Activated naive CD4-positive, alpha-beta T cell treated with anti-CD3 and anti-CD28 coated beads, Interleukin-2, amount 50 U/mL, for 24 hours (primary cell): ENCODE measurements at regions not wholly inside any gene's neighbourhood (a gene's known extent, or its start where the extent isn't known, plus 50 kb on each side); places are given as distances from the start of the nearest gene placed in this dataset.
A peak's percentile ranks its signal among the peaks of the same experiment; 100 is the strongest.

Source experiments
- H3K27ac Mint-ChIP-seq: one replicate; pipeline ENCODE4 v1.8.0; 2021; ENCODE audit warnings: mild to moderate bottlenecking, mixed read lengths
- H3K27me3 Mint-ChIP-seq: one replicate; pipeline ENCODE4 v1.8.0; 2021; ENCODE audit warnings: mixed read lengths
- H3K36me3 Mint-ChIP-seq: one replicate; pipeline ENCODE4 v1.8.0; 2021; ENCODE audit warnings: mixed read lengths
- H3K4me1 Mint-ChIP-seq: one replicate; pipeline ENCODE4 v1.8.0; 2021; ENCODE audit warnings: mixed read lengths
- H3K4me3 Mint-ChIP-seq: one replicate; pipeline ENCODE4 v1.8.0; 2021; ENCODE audit warnings: mild to moderate bottlenecking, mixed read lengths
- H3K9me3 Mint-ChIP-seq: one replicate; pipeline ENCODE4 v1.8.0; 2021; ENCODE audit warnings: mixed read lengths

DNA sequence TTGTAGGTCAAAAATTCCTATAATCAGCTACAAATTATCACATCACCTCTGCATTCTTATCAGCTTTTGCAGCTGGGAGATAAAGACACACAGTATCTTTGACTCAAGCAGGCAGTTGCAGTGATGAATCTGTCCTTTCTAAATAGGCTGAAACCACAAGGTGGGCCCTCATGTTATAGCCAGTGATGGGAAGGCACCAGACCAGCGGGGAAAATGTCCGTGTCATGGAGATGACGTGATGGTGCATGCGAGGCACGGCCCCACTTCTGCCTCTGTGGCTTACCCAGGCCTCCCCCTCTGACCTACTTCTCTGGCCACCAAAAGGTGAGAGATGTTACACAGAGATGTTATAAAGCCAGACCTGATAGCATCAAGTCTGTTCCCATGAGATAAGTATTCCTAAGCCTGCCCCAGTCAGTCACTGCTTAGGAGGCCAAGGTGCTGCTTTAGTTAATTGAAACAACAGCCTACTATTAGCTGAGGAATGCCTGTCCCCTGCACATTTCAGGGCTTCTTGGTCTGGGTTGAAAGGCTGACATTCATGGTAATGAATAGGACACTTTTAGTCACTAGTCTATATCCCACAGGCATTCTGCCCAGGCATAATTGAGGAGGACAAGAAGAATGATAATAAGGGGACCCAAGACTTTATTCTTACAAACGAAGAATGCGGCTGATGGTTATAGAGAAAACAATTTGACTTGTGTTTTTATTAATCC lies 327.9 kb downstream of the LPIN1 start:
- Mint-ChIP-seq H3K4me1 (peaks cover 14% of the 10 kb centered on the region), H3K9me3 (no peaks in the 10 kb centered on the region), H3K36me3 (no peaks in the 10 kb centered on the region), H3K4me3 (no peak overlapping the region), H3K27me3 (no peaks in the 10 kb centered on the region), H3K27ac (no peak overlapping the region)

GRCh38 chr2:12074845-12075217 lies 328.4 kb downstream of the LPIN1 start:
- H3K36me3 Mint-ChIP-seq: no peaks in the 10 kb centered on the region
- no peak overlapping the region for H3K4me3 Mint-ChIP-seq
- no peaks in the 10 kb centered on the region for H3K9me3 Mint-ChIP-seq
- no peaks in the 10 kb centered on the region for H3K27me3 Mint-ChIP-seq
- peaks cover 14% of the 10 kb centered on the region for H3K4me1 Mint-ChIP-seq
- H3K27ac Mint-ChIP-seq: no peak overlapping the region

GRCh38 chr2:12075603-12076002 lies 329.2 kb downstream of the LPIN1 start:
- no peaks in the 10 kb centered on the region for H3K9me3 Mint-ChIP-seq
- peaks cover 10% of the 10 kb centered on the region for H3K4me1 Mint-ChIP-seq
- no peaks in the 10 kb centered on the region for H3K27me3 Mint-ChIP-seq
- no peaks in the 10 kb centered on the region for H3K36me3 Mint-ChIP-seq
- H3K27ac Mint-ChIP-seq: no peak overlapping the region
- no peak overlapping the region for H3K4me3 Mint-ChIP-seq

DNA sequence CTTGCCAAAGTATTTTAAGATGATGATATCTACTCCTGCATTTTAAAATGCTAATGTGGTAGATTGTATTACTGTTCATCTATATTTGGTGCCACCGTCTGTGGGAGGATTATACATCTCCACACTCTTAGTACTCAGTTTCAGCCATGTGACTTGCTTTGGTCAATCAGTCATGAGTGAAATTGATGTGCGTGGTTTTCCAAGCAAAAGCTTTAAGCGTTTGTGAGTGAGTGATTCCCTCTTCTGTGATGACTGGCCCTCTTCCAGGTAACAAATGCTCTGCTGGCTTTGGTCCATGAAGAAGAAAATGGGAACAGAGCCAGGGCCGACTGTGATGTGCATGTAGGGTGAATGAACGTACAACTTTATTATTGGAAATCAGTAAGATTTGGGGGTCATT lies 330.4 kb downstream of the LPIN1 start:
- no peaks in the 10 kb centered on the region for H3K36me3 Mint-ChIP-seq
- H3K4me3 Mint-ChIP-seq: no peak overlapping the region
- H3K4me1 Mint-ChIP-seq: peaks cover 21% of the 10 kb centered on the region
- no peak overlapping the region for H3K27ac Mint-ChIP-seq
- no peaks in the 10 kb centered on the region for H3K9me3 Mint-ChIP-seq
- no peaks in the 10 kb centered on the region for H3K27me3 Mint-ChIP-seq

DNA sequence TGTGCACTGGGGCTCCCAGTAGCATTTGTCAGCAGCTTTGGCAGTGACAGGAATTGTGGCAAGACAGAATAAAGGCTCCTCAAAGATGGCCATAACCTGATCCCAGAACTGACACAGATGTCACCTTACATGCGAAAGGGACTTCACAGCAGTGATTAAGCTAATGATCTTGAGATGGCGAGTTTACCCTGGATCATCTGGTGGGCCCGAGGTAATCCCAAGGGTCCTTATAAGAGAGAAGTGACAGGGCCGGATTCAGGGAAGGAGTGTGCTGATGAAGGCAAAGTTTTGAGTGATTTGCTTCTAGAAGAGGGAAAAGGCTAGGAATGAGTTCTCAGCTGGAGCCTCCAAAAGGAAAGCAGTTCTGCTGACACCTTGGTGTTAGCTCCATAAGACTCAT lies 333.9 kb downstream of the LPIN1 start:
- Mint-ChIP-seq H3K4me1 (peaks cover 39% of the 10 kb centered on the region), H3K9me3 (no peaks in the 10 kb centered on the region), H3K36me3 (no peaks in the 10 kb centered on the region), H3K27ac (peak overlapping the region; percentile 53), H3K4me3 (no peak overlapping the region), H3K27me3 (no peaks in the 10 kb centered on the region)

DNA sequence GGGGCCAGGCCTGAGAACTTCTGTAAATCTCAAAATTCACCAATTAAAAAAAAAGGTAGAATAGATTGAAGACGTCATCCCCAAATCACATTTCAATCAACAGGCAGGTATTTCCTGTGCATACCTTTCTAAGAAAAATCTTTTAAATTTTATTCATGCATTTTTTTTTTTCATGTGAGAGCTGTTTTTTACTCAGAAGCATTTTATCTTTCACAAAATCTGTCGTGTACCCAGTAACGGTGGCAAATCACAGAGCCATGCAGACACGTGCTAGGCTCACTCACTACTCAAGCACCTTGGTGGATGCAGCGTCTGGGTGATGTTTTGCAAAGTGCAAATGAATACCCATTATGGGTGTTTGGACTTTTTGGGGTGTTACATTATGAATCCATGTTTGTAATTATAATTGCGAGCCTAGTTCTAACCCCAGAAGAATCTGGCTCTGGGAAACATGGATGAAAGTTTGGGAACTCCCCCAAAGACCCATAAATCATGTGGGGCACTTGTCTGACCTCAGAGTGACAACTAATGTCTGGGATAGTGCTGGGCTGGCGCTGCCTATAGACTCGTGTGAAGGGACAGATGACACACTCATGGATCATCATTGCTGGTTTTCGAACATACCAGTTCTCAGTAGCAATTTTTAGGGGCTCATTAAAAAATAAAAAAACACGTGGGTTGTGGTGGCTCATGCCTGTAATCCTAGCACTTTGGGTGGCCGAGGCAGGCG lies 335.2 kb downstream of the LPIN1 start:
- Mint-ChIP-seq H3K4me1 (peaks cover 39% of the 10 kb centered on the region), H3K9me3 (no peaks in the 10 kb centered on the region), H3K36me3 (no peaks in the 10 kb centered on the region), H3K4me3 (no peak overlapping the region), H3K27ac (no peak overlapping the region), H3K27me3 (no peaks in the 10 kb centered on the region)

DNA sequence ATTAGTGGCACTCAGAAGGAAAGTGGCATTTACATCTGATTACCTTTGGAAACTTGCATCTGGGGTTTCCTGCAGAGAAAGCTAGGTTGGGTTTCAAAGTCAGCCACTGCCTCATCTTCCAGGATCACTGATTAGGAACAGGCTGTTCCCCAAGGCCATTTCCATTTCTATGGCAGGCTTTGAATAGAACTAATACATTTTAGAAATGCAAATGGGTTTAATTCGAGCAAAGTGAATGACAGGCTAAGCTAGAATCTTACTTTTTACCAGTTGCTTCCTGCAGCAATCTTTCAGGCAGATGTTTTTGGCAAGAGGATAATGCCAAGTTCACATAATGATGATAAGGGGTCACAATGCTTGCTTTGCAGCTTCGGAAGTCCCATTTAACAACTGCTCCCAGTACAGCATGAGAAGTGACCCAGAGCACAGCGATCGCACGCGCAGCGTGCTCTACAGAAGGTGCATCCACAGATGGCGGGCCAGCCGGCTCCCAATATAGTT lies 336.7 kb downstream of the LPIN1 start:
- no peaks in the 10 kb centered on the region for H3K27me3 Mint-ChIP-seq
- H3K36me3 Mint-ChIP-seq: no peaks in the 10 kb centered on the region
- no peak overlapping the region for H3K27ac Mint-ChIP-seq
- H3K4me1 Mint-ChIP-seq: peaks cover 39% of the 10 kb centered on the region
- H3K4me3 Mint-ChIP-seq: no peak overlapping the region
- no peaks in the 10 kb centered on the region for H3K9me3 Mint-ChIP-seq

- H3K9me3 Mint-ChIP-seq: no peaks in the 10 kb centered on the region
Measured at GRCh38 chr2:12083713-12084419, 337.4 kb downstream of the LPIN1 start.

DNA sequence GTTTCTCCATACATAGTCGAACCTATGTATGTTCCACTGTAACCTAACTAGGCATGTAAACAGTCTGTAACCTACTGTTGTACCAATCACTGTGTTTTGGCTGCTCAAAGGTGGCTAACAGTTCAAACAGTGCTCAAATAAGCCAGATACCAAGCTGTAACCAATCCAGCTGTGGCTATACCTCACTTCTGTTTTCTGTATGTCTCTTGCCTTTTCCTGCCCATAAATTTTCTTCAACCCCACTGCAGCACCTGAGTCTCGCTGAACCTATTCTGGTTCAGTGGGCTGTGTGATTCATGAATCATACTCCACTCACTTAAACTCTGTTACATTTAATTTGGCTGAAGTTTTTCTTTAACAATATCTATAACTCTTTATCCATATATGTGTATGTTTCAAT lies 340.7 kb downstream of the LPIN1 start:
- Mint-ChIP-seq H3K36me3 (no peaks in the 10 kb centered on the region), H3K27me3 (no peaks in the 10 kb centered on the region), H3K4me1 (peaks cover 20% of the 10 kb centered on the region)

More at GRCh38 chr2:12083713-12084419, 337.4 kb downstream of the LPIN1 start:
- Mint-ChIP-seq H3K4me3 (no peak overlapping the region), H3K36me3 (no peaks in the 10 kb centered on the region), H3K4me1 (peaks cover 39% of the 10 kb centered on the region), H3K27ac (no peak overlapping the region), H3K27me3 (no peaks in the 10 kb centered on the region)

DNA sequence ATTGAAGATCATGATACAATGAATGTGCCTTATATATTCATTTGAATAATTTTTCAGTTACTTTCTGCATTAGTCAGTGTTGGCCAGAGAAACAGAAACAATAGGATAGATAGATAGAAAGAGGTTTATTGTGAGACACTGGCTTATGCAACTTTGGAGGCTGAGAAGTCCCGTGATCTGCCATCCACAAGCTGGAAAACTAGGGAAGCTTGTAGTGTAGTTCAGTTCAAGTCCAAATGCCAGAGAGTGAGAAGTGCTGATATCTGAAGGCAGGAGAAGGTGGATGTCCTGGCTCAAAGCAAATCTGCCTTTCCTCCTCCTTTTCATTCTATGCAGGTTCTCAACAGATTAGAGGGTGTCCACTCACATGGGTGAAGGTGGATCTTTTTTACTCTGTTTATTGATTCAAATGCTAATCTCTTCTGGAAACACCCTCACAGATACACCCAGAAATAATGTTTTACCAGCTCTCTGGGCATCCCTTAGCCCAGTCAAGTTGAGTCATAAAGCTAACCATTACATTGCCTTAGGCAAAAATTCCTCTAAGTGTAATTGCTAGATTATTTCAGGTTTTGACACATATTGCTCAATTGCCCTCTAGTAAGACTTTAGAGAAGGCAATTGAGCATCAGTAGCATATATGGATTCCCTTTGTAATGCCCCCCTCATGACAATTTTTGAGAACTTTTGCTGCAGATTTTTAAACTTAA lies 341.4 kb downstream of the LPIN1 start:
- H3K36me3 Mint-ChIP-seq: no peaks in the 10 kb centered on the region
- H3K27ac Mint-ChIP-seq: no peak overlapping the region
- H3K9me3 Mint-ChIP-seq: no peaks in the 10 kb centered on the region
- H3K4me3 Mint-ChIP-seq: no peak overlapping the region
- no peaks in the 10 kb centered on the region for H3K27me3 Mint-ChIP-seq
- peaks cover 15% of the 10 kb centered on the region for H3K4me1 Mint-ChIP-seq

More for the DNA sequence above, 340.7 kb downstream of the LPIN1 start:
- no peaks in the 10 kb centered on the region for H3K9me3 Mint-ChIP-seq
- no peak overlapping the region for H3K27ac Mint-ChIP-seq
- no peak overlapping the region for H3K4me3 Mint-ChIP-seq

GRCh38 chr2:12089001-12089400 lies 342.6 kb downstream of the LPIN1 start:
- Mint-ChIP-seq H3K4me3 (no peak overlapping the region), H3K27ac (no peak overlapping the region), H3K27me3 (no peaks in the 10 kb centered on the region), H3K4me1 (peaks cover 4% of the 10 kb centered on the region), H3K36me3 (peaks cover 1% of the 10 kb centered on the region), H3K9me3 (peaks cover under 1% of the 10 kb centered on the region)

DNA sequence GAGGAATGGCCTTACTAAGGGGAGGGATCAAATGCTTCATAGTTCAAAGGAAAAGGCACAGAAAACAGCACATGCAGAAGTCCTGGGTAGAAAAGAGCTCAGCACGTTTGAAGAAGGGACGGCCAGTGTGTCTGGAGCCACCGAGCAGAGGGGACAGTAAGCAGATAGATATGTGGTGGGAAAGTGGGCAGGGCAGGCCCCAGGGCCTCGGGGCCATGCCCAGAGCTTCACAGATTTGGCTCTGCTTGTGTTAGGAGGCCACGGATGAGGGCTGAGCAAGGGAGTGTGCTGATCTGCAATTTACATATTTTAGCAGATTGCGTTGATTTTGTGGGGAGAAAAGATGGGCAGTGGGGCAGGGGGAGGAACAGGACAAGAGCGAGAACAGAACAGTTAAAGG lies 343.1 kb downstream of the LPIN1 start:
- no peaks in the 10 kb centered on the region for H3K27me3 Mint-ChIP-seq
- peaks cover 4% of the 10 kb centered on the region for H3K9me3 Mint-ChIP-seq
- H3K36me3 Mint-ChIP-seq: peaks cover 3% of the 10 kb centered on the region
- H3K4me1 Mint-ChIP-seq: no peaks in the 10 kb centered on the region
- no peak overlapping the region for H3K27ac Mint-ChIP-seq
- no peak overlapping the region for H3K4me3 Mint-ChIP-seq

DNA sequence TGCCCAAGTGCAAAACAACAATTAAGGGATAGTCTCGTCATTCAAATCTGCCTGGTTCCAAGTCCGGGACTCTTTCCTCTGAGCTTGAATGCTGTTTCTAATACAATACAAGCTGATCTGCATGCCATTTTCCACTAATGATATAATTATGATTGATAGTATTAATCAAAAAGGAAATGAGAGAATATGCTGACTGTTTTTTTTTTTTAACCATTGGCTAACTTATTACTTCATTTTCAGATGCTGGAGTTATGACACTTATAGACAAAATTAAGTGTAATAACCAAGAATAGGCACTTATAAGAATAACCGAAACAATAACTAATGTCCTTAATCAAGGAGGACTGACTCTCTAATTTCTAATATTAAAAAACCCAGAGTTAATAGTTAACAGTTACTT lies 343.6 kb downstream of the LPIN1 start:
- H3K27me3 Mint-ChIP-seq: no peaks in the 10 kb centered on the region
- no peaks in the 10 kb centered on the region for H3K4me1 Mint-ChIP-seq
- peaks cover 3% of the 10 kb centered on the region for H3K36me3 Mint-ChIP-seq
- peaks cover 4% of the 10 kb centered on the region for H3K9me3 Mint-ChIP-seq
- H3K27ac Mint-ChIP-seq: no peak overlapping the region
- H3K4me3 Mint-ChIP-seq: no peak overlapping the region

GRCh38 chr2:12090590-12090989 lies 344.2 kb downstream of the LPIN1 start:
- Mint-ChIP-seq H3K4me1 (no peaks in the 10 kb centered on the region), H3K9me3 (peaks cover 4% of the 10 kb centered on the region), H3K27ac (no peak overlapping the region), H3K27me3 (no peaks in the 10 kb centered on the region), H3K4me3 (no peak overlapping the region), H3K36me3 (peaks cover 3% of the 10 kb centered on the region)

- Mint-ChIP-seq H3K4me3 (no peak overlapping the region), H3K27ac (no peak overlapping the region), H3K36me3 (peaks cover 3% of the 10 kb centered on the region), H3K9me3 (peaks cover 4% of the 10 kb centered on the region), H3K4me1 (no peaks in the 10 kb centered on the region), H3K27me3 (no peaks in the 10 kb centered on the region)
Measured at GRCh38 chr2:12091201-12091806, 344.9 kb downstream of the LPIN1 start.
